ENCODE measurements at regions not wholly inside any gene's neighbourhood (a gene's known extent, or its start where the extent isn't known, plus 50 kb on each side); places are given as distances from the start of the nearest gene placed in this dataset.
"Not testable (repeated sequence)": the region's sequence is repeated elsewhere in the genome, so short reads cannot be mapped to it uniquely, and the experiment has no call there.

GRCh38 chr5:18801413-18801812, 1167.2 kb downstream of the TAF11L14 start:
- POLR2A ChIA-PET: not testable (repeated sequence)

More at GRCh38 chr5:18801413-18801812, 1167.2 kb downstream of the TAF11L14 start:
- H4K20me1 ChIP-seq (replicated peaks; ENCODE audit: control insufficient read depth, insufficient read depth, low read length); H3K9me3 ChIP-seq (replicated peaks; ENCODE audit: control insufficient read depth, insufficient read depth, low read depth, low read length); intact Hi-C loops (cut with micrococcal nuclease); H3K36me3 ChIP-seq (ENCODE audit: control insufficient read depth, insufficient read depth, low read length); H3K9me1 ChIP-seq (ENCODE audit: control insufficient read depth, insufficient read depth, low read length); FAIRE-seq; H3K79me2 ChIP-seq (ENCODE audit: control insufficient read depth, insufficient read depth, low read length); H3K9ac ChIP-seq (ENCODE audit: insufficient read depth in 1 of 2, low read depth in 2 of 2, low read length in 2 of 2); BruUV-seq (replicated peaks); H3K27me3 ChIP-seq (ENCODE audit: control insufficient read depth in 2 of 2, insufficient read depth in 2 of 2, low read length in 2 of 2); H3K4me2 ChIP-seq (ENCODE audit: insufficient read depth, low read length); DNase-seq (ENCODE audit: extremely low read depth in 1 of 4, low spot score in 3 of 4); CTCF ChIA-PET (ENCODE audit: low intra/inter-chr PET ratio); H3K4me1 ChIP-seq (replicated peaks in 1 of 2; ENCODE audit: control insufficient read depth in 2 of 2, insufficient read depth in 2 of 2, low read length in 2 of 2); H3K4me3 ChIP-seq; in situ Hi-C loops (cut with MboI); TF ChIP-seq NR2C1 (IDR thresholded peaks at IDR 0.05); PBX2 (CRISPR knock-in tag; IDR thresholded peaks at IDR 0.05; ENCODE audit: low read depth): not testable (repeated sequence)
- Histone ChIP-seq H2AFZ (ENCODE audit: low read depth, low read length) (peak overlapping the region; percentile 11), H3K27ac (ENCODE audit: extremely low read depth, low read depth, low read length) (peak overlapping the region; percentile 41; the same call in 2 of the 3 replicates)
- peak; percentile 21; the same call in 2 of the 3 replicates for ATAC-seq
- TF ChIP-seq NR2C1 (tag; IDR thresholded peaks at IDR 0.05) (peak; percentile 39), FOXA3 (CRISPR knock-in tag; conservative IDR thresholded peaks at IDR 0.05 in 1 of 2, IDR thresholded peaks at IDR 0.05 in 1 of 2) (0 out of 4 replicates have a peak, but pooled peaks of 1 of the 2 experiments have one; percentile 36), MEIS2 (IDR thresholded peaks at IDR 0.05; ENCODE audit: partially characterized antibody) (peak; percentile 39), PKNOX1 (IDR thresholded peaks at IDR 0.05) (peak; percentile 74), ZNF586 (CRISPR knock-in tag; conservative IDR thresholded peaks at IDR 0.05) (0 out of 2 replicates have a peak, but pooled peaks have one; percentile 18), PBX2 (tag; conservative IDR thresholded peaks at IDR 0.05; ENCODE audit: low read depth) (peak; percentile 77)
- 13% methylated on average over 3 of the region's 3 CpGs for WGBS (ENCODE audit: insufficient coverage, low coverage, missing lambda C conversion rate)
